Ishikawa (cell line): ENCODE measurements at regions not wholly inside any gene's neighbourhood (a gene's known extent, or its start where the extent isn't known, plus 50 kb on each side); places are given as distances from the start of the nearest gene placed in this dataset.

Source experiments
- CEBPB ChIP-seq: IDR thresholded peaks from 2 replicates; pipeline ENCODE4 v1.6.1; 2012
- CREB1 ChIP-seq: IDR thresholded peaks from 2 replicates; pipeline ENCODE4 v1.6.1; 2012; ENCODE audit warnings: low read depth
- EGR1 ChIP-seq: IDR thresholded peaks from 2 replicates; pipeline ENCODE4 v1.6.1; 2012
- EP300 ChIP-seq: IDR thresholded peaks from 2 replicates; pipeline ENCODE4 v1.6.1; 2012; ENCODE audit warnings: borderline replicate concordance
- FOXM1 ChIP-seq: IDR thresholded peaks from 2 replicates; pipeline ENCODE4 v1.6.1; 2012; ENCODE audit warnings: low read depth, borderline replicate concordance
- NFIC ChIP-seq: IDR thresholded peaks from 2 replicates; pipeline ENCODE4 v1.6.1; 2012
- RAD21 ChIP-seq: IDR thresholded peaks from 2 replicates; pipeline ENCODE4 v1.6.1; 2012; ENCODE audit warnings: low read depth
- TAF1 ChIP-seq: IDR thresholded peaks from 2 replicates; pipeline ENCODE4 v1.6.1; 2012; ENCODE audit warnings: low read depth, mild to moderate bottlenecking
- TCF12 ChIP-seq: IDR thresholded peaks from 2 replicates; pipeline ENCODE4 v1.6.1; 2012; ENCODE audit warnings: low read depth
- TEAD4 ChIP-seq: IDR thresholded peaks from 2 replicates; pipeline ENCODE4 v1.6.1; 2012
- YY1 ChIP-seq: IDR thresholded peaks from 2 replicates; pipeline ENCODE4 v1.6.1; 2012; ENCODE audit warnings: low read depth
- ZBTB7A ChIP-seq: IDR thresholded peaks from 2 replicates; pipeline ENCODE4 v1.6.1; 2012; ENCODE audit warnings: low read depth
- TF ChIP-seq, protein P1 (sequence below): IDR thresholded peaks from 2 replicates; pipeline ENCODE4 v1.6.1; 2012
- TF ChIP-seq, protein P2 (sequence below): IDR thresholded peaks from 2 replicates; pipeline ENCODE4 v1.6.1; 2012; ENCODE audit warnings: low read depth, mild to moderate bottlenecking
- TF ChIP-seq, protein P3 (sequence below): IDR thresholded peaks from 2 replicates; pipeline ENCODE4 v1.6.1; 2012

DNA sequence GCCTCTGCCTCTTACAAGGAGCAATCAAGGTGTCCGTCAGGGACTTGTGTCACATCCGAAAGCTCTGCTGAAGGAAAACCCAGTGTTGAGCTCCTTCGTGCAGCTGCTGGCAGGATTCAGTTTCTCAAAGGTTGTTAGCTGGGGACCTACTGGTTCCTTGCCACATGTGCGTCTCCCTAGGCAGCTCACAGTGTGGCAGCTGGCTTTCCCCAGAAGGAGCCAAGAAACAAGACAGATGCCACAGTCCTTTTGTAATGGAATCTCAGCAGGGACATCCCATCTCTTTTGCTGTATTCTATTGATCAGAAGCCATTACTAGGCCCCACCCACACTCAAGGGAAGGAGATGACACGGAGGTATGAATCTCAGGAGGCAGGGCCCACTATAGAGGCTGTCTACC, 488.8 kb downstream of the CD83 start:
- TF ChIP-seq TEAD4: no peak
- no peak for TF ChIP-seq TAF1
- no peak for TF ChIP-seq RAD21
- no peak for TF ChIP-seq CREB1
- TF ChIP-seq TCF12: no peak
- TF ChIP-seq YY1: no peak
- no peak for TF ChIP-seq ZBTB7A
- no peak for TF ChIP-seq EGR1
- TF ChIP-seq, protein P1, sequence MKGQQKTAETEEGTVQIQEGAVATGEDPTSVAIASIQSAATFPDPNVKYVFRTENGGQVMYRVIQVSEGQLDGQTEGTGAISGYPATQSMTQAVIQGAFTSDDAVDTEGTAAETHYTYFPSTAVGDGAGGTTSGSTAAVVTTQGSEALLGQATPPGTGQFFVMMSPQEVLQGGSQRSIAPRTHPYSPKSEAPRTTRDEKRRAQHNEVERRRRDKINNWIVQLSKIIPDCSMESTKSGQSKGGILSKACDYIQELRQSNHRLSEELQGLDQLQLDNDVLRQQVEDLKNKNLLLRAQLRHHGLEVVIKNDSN: no peak
- TF ChIP-seq, protein P2, sequence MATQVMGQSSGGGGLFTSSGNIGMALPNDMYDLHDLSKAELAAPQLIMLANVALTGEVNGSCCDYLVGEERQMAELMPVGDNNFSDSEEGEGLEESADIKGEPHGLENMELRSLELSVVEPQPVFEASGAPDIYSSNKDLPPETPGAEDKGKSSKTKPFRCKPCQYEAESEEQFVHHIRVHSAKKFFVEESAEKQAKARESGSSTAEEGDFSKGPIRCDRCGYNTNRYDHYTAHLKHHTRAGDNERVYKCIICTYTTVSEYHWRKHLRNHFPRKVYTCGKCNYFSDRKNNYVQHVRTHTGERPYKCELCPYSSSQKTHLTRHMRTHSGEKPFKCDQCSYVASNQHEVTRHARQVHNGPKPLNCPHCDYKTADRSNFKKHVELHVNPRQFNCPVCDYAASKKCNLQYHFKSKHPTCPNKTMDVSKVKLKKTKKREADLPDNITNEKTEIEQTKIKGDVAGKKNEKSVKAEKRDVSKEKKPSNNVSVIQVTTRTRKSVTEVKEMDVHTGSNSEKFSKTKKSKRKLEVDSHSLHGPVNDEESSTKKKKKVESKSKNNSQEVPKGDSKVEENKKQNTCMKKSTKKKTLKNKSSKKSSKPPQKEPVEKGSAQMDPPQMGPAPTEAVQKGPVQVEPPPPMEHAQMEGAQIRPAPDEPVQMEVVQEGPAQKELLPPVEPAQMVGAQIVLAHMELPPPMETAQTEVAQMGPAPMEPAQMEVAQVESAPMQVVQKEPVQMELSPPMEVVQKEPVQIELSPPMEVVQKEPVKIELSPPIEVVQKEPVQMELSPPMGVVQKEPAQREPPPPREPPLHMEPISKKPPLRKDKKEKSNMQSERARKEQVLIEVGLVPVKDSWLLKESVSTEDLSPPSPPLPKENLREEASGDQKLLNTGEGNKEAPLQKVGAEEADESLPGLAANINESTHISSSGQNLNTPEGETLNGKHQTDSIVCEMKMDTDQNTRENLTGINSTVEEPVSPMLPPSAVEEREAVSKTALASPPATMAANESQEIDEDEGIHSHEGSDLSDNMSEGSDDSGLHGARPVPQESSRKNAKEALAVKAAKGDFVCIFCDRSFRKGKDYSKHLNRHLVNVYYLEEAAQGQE: no peak
- no peak for TF ChIP-seq EP300
- TF ChIP-seq NFIC: no peak
- TF ChIP-seq, protein P3, sequence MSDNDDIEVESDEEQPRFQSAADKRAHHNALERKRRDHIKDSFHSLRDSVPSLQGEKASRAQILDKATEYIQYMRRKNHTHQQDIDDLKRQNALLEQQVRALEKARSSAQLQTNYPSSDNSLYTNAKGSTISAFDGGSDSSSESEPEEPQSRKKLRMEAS: no peak

DNA sequence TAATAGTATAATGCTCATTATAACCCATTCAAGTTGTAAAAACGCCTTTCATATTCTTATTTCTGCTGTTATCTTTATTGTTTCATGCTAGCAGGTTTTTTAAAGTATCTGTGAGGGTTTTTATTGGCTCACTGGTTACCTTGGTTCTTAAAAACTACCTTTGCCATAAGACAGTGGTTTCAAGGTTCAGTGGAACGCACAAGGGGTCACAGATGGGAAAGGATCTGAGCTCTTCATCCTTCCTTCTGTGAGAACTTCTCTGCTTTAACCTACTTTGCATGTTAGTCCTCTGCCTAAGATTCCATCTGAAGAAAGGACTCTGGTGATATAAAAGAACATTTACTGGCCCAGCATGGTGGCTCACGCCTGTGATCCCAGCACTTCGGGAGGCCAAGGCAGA, 492.6 kb downstream of the CD83 start:
- TF ChIP-seq YY1: no peak
- TF ChIP-seq, protein P3: no peak
- TF ChIP-seq CREB1: no peak

DNA sequence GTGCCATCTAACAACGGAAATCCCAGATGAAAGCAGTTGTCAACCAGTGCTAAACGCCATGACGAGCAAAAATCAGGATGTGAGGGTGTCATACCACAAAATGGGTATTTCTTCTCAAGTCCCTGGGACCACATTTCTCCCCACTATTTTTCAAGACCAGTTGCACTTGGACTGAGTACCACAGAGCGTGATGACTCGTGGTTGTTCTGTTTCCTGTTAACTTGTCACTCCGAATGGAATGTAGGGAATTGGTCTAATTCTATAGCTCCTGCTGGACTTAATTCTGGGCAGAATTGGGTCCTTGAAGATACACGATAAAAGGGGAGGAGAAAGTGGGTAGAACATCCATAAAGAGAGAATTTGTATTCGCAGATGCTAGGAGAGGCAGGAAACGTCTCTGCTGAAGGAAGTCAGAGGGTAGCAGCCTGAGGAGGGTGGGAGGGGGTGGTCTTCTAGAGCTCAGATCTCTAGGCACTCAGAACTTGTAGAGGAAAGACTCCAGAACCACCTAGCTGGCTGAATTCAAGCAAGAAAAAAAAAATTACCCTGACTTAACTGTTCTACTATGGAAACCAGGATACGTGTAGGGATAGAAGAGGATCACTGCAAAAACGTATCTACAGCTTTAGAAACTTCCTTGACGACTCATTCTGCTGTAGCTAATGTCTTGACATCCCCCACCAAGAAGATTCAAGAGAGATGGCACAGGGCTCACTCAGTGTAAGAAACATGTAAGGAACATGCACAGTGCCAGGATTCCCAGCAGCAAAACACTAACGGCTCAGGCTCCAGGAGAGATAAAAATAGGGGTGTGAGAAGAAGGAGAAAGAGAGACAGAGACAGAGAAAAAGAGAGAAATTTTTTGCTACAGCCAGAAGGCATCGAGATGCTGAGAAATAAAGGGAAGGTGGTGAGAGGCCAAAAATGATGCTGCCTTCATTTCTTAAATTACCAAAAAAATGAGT, 494.7 kb downstream of the CD83 start:
- TF ChIP-seq TEAD4: no peak
- TF ChIP-seq TAF1: no peak
- TF ChIP-seq, protein P2: no peak
- TF ChIP-seq EGR1: no peak
- no peak for TF ChIP-seq CEBPB
- TF ChIP-seq, protein P1: no peak
- TF ChIP-seq ZBTB7A: no peak
- no peak for TF ChIP-seq EP300
- no peak for TF ChIP-seq TCF12
- TF ChIP-seq, protein P3: no peak
- no peak for TF ChIP-seq FOXM1
- no peak for TF ChIP-seq YY1
- no peak for TF ChIP-seq CREB1

DNA sequence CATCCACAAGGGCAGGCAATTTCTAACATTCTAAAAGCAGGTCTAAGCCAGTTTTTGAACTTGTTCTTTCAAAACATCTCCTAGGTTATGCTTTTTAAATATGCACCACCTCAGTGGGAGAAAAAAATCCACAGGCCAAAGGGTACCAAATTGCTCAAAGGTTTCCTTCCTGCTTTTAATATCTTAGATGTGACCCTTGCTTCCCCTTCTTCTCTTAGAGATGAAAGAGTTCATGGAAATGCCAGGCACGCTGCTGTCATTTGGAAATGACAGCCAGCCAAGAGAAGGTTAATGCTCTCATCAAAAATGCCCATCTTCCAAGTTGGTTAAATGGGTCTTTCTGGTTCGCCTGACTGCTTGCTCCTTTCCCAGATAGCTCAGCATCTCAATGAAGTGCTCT, 497.1 kb downstream of the CD83 start:
- TF ChIP-seq YY1 (no peak), TEAD4 (no peak), CREB1 (no peak), CEBPB (no peak), TCF12 (no peak), EGR1 (no peak), ZBTB7A (no peak), EP300 (no peak), FOXM1 (no peak), RAD21 (no peak), NFIC (no peak), TAF1 (no peak)
- TF ChIP-seq, protein P2: no peak
- TF ChIP-seq, protein P1: no peak
- TF ChIP-seq, protein P3: no peak
